ENCODE measurements at regions not wholly inside any gene's neighbourhood (a gene's known extent, or its start where the extent isn't known, plus 50 kb on each side); places are given as distances from the start of the nearest gene placed in this dataset.

- H3K9me3 ChIP-seq (ENCODE audit: low read depth, low read length, poor library complexity, severe bottlenecking): no peaks in the 10 kb centered on the region
- H3K36me3 ChIP-seq (ENCODE audit: insufficient read depth, low read length, poor library complexity, severe bottlenecking): no peaks in the 10 kb centered on the region
- POLR2A ChIA-PET (ENCODE audit: low non-redundant PET): no interaction called here
- no peak overlapping the region for H3K4me3 ChIP-seq (ENCODE audit: low read depth, low read length, poor library complexity, severe bottlenecking)
- H3K27ac ChIP-seq (ENCODE audit: low read depth, low read length, poor library complexity, severe bottlenecking): no peak overlapping the region
- no TSS peak for BruUV-seq (replicated peaks)
- TF ChIP-seq, protein P1, sequence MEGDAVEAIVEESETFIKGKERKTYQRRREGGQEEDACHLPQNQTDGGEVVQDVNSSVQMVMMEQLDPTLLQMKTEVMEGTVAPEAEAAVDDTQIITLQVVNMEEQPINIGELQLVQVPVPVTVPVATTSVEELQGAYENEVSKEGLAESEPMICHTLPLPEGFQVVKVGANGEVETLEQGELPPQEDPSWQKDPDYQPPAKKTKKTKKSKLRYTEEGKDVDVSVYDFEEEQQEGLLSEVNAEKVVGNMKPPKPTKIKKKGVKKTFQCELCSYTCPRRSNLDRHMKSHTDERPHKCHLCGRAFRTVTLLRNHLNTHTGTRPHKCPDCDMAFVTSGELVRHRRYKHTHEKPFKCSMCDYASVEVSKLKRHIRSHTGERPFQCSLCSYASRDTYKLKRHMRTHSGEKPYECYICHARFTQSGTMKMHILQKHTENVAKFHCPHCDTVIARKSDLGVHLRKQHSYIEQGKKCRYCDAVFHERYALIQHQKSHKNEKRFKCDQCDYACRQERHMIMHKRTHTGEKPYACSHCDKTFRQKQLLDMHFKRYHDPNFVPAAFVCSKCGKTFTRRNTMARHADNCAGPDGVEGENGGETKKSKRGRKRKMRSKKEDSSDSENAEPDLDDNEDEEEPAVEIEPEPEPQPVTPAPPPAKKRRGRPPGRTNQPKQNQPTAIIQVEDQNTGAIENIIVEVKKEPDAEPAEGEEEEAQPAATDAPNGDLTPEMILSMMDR (conservative IDR thresholded peaks at IDR 0.05; ENCODE audit: low read depth, low read length): no peak
- TF ChIP-seq EZH2 (IDR thresholded peaks at IDR 0.05; ENCODE audit: borderline replicate concordance, low read depth, low read length, poor library complexity, severe bottlenecking): no peak
- H3K27me3 ChIP-seq (replicated peaks; ENCODE audit: insufficient read depth, low read depth, low read length, poor library complexity): no peaks in the 10 kb centered on the region
- intact Hi-C loops (cut with micrococcal nuclease; ENCODE audit: unreplicated experiment): no loop called here
- CTCF ChIA-PET: no interaction called here
- no peak for DNase-seq (ENCODE audit: low spot score)
- no peaks in the 10 kb centered on the region for H3K4me1 ChIP-seq (ENCODE audit: insufficient read depth, low read length, poor library complexity, severe bottlenecking)
Measured at GRCh38 chr17:83007504-83008185, 71.8 kb upstream of the METRNL start.

GRCh38 chr17:83008186-83008510 lies 71.3 kb upstream of the METRNL start:
- TF ChIP-seq, protein P1 (conservative IDR thresholded peaks at IDR 0.05; ENCODE audit: low read depth, low read length): no peak
- TF ChIP-seq EZH2 (IDR thresholded peaks at IDR 0.05; ENCODE audit: borderline replicate concordance, low read depth, low read length, poor library complexity, severe bottlenecking): no peak
- intact Hi-C loops (cut with micrococcal nuclease; ENCODE audit: unreplicated experiment): no loop called here
- H3K27ac ChIP-seq (ENCODE audit: low read depth, low read length, poor library complexity, severe bottlenecking): no peak overlapping the region
- no peaks in the 10 kb centered on the region for H3K27me3 ChIP-seq (replicated peaks; ENCODE audit: insufficient read depth, low read depth, low read length, poor library complexity)
- no peaks in the 10 kb centered on the region for H3K9me3 ChIP-seq (ENCODE audit: low read depth, low read length, poor library complexity, severe bottlenecking)
- no peaks in the 10 kb centered on the region for H3K36me3 ChIP-seq (ENCODE audit: insufficient read depth, low read length, poor library complexity, severe bottlenecking)
- CTCF ChIA-PET: no interaction called here
- BruUV-seq (replicated peaks): no TSS peak
- no peaks in the 10 kb centered on the region for H3K4me1 ChIP-seq (ENCODE audit: insufficient read depth, low read length, poor library complexity, severe bottlenecking)
- POLR2A ChIA-PET (ENCODE audit: low non-redundant PET): no interaction called here
- H3K4me3 ChIP-seq (ENCODE audit: low read depth, low read length, poor library complexity, severe bottlenecking): no peak overlapping the region
- no peak for DNase-seq (ENCODE audit: low spot score)

GRCh38 chr17:83008526-83008925 lies 70.9 kb upstream of the METRNL start:
- intact Hi-C loops (cut with micrococcal nuclease; ENCODE audit: unreplicated experiment): no loop called here
- no peaks in the 10 kb centered on the region for H3K4me1 ChIP-seq (ENCODE audit: insufficient read depth, low read length, poor library complexity, severe bottlenecking)
- ChIA-PET CTCF (no interaction called here), POLR2A (ENCODE audit: low non-redundant PET) (no interaction called here)
- H3K27me3 ChIP-seq (replicated peaks; ENCODE audit: insufficient read depth, low read depth, low read length, poor library complexity): no peaks in the 10 kb centered on the region
- H3K36me3 ChIP-seq (ENCODE audit: insufficient read depth, low read length, poor library complexity, severe bottlenecking): no peaks in the 10 kb centered on the region
- no peaks in the 10 kb centered on the region for H3K9me3 ChIP-seq (ENCODE audit: low read depth, low read length, poor library complexity, severe bottlenecking)
- TF ChIP-seq, protein P1 (conservative IDR thresholded peaks at IDR 0.05; ENCODE audit: low read depth, low read length): no peak
- no peak for TF ChIP-seq EZH2 (IDR thresholded peaks at IDR 0.05; ENCODE audit: borderline replicate concordance, low read depth, low read length, poor library complexity, severe bottlenecking)
- no peak for DNase-seq (ENCODE audit: low spot score)
- H3K27ac ChIP-seq (ENCODE audit: low read depth, low read length, poor library complexity, severe bottlenecking): no peak overlapping the region
- no TSS peak for BruUV-seq (replicated peaks)
- H3K4me3 ChIP-seq (ENCODE audit: low read depth, low read length, poor library complexity, severe bottlenecking): no peak overlapping the region

Data from A673 (cell line).